HAP-1 (cell line): ENCODE measurements at regions not wholly inside any gene's neighbourhood (a gene's known extent, or its start where the extent isn't known, plus 50 kb on each side); places are given as distances from the start of the nearest gene placed in this dataset.

Experiments
- DNase-seq, 2 experiments: peaks; one replicate each; pipeline ENCODE4 v3.0.0-alpha.2; 2016 to 2020; ENCODE audit warnings: low spot score in 2 of 2
- H3K27me3 ChIP-seq: fragments of 250-450 bp; sonication (Bioruptor Pico); 2 replicates; pipeline ENCODE4 v1.5.1; 2020; ENCODE audit warnings: low read depth, mild to moderate bottlenecking, moderate library complexity
- H3K36me3 ChIP-seq: fragments of 250-450 bp; sonication (Bioruptor Pico); replicated peaks from 2 replicates; pipeline ENCODE4 v1.5.1; 2020; ENCODE audit warnings: mild to moderate bottlenecking
- H3K4me1 ChIP-seq: fragments of 250-450 bp; sonication (Bioruptor Pico); 2 replicates; pipeline ENCODE4 v1.5.1; 2020; ENCODE audit warnings: mild to moderate bottlenecking
- H3K4me3 ChIP-seq: fragments of 250-450 bp; sonication (Bioruptor Pico); 2 replicates; pipeline ENCODE4 v1.5.1; 2020; ENCODE audit warnings: mild to moderate bottlenecking, moderate library complexity
- H3K9me3 ChIP-seq: fragments of 250-450 bp; sonication (Bioruptor Pico); 2 replicates; pipeline ENCODE4 v1.5.1; 2020; ENCODE audit warnings: mild to moderate bottlenecking, moderate library complexity
- in situ Hi-C: fragments of 300-500 bp; cut with MboI; formaldehyde crosslinking; loops from 3 replicates; pipeline ENCODE4 v1.14.3; 2020; ENCODE audit warnings: low sequenced_read_pairs, inconsistent platforms, mixed read lengths

- no peak for DNase-seq
- peaks cover 10% of the 10 kb centered on the region for H3K4me1 ChIP-seq
- no peaks in the 10 kb centered on the region for H3K9me3 ChIP-seq
- H3K27me3 ChIP-seq, result no peaks in the 10 kb centered on the region
- no peak overlapping the region for H3K4me3 ChIP-seq
- H3K36me3 ChIP-seq, result no peaks in the 10 kb centered on the region
- in situ Hi-C loops, result no loop called here
Observed at GRCh38 chr9:99556998-99557397, 264.7 kb upstream of the NR4A3 start.

GRCh38 chr9:99557816-99558215 is 263.9 kb upstream of the NR4A3 start:
- Histone ChIP-seq H3K36me3 (no peaks in the 10 kb centered on the region), H3K9me3 (no peaks in the 10 kb centered on the region), H3K4me1 (peaks cover 10% of the 10 kb centered on the region), H3K27me3 (no peaks in the 10 kb centered on the region), H3K4me3 (no peak overlapping the region)
- in situ Hi-C loops, result no loop called here
- DNase-seq, result no peak

GRCh38 chr9:99559776-99560175 is 261.9 kb upstream of the NR4A3 start:
- H3K4me3 ChIP-seq, result no peak overlapping the region
- no peak for DNase-seq
- no peaks in the 10 kb centered on the region for H3K36me3 ChIP-seq
- in situ Hi-C loops, result no loop called here
- no peaks in the 10 kb centered on the region for H3K27me3 ChIP-seq
- no peaks in the 10 kb centered on the region for H3K9me3 ChIP-seq
- peaks cover 10% of the 10 kb centered on the region for H3K4me1 ChIP-seq

GRCh38 chr9:99560561-99560960 is 261.1 kb upstream of the NR4A3 start:
- in situ Hi-C loops, result no loop called here
- Histone ChIP-seq H3K4me1 (peaks cover 6% of the 10 kb centered on the region), H3K4me3 (no peak overlapping the region), H3K27me3 (no peaks in the 10 kb centered on the region), H3K9me3 (no peaks in the 10 kb centered on the region), H3K36me3 (no peaks in the 10 kb centered on the region)
- no peak for DNase-seq

- DNase-seq, result no peak
- no peaks in the 10 kb centered on the region for H3K9me3 ChIP-seq
- in situ Hi-C loops, result no loop called here
- no peak overlapping the region for H3K4me3 ChIP-seq
- H3K36me3 ChIP-seq, result no peaks in the 10 kb centered on the region
- H3K4me1 ChIP-seq, result no peaks in the 10 kb centered on the region
- no peaks in the 10 kb centered on the region for H3K27me3 ChIP-seq
Observed at GRCh38 chr9:99561509-99561917, 260.2 kb upstream of the NR4A3 start.

- in situ Hi-C loops, result no loop called here
- no peaks in the 10 kb centered on the region for H3K27me3 ChIP-seq
- H3K9me3 ChIP-seq, result no peaks in the 10 kb centered on the region
- H3K4me1 ChIP-seq, result no peaks in the 10 kb centered on the region
- DNase-seq, result no peak
- H3K36me3 ChIP-seq, result no peaks in the 10 kb centered on the region
- H3K4me3 ChIP-seq, result no peak overlapping the region
Observed at GRCh38 chr9:99561961-99562565, 259.6 kb upstream of the NR4A3 start.

- Histone ChIP-seq H3K9me3 (no peaks in the 10 kb centered on the region), H3K4me1 (no peaks in the 10 kb centered on the region), H3K4me3 (no peak overlapping the region), H3K27me3 (no peaks in the 10 kb centered on the region), H3K36me3 (no peaks in the 10 kb centered on the region)
- in situ Hi-C loops, result no loop called here
- no peak for DNase-seq
Observed at GRCh38 chr9:99563364-99563763, 258.3 kb upstream of the NR4A3 start.

- in situ Hi-C loops, result no loop called here
- no peaks in the 10 kb centered on the region for H3K27me3 ChIP-seq
- H3K36me3 ChIP-seq, result no peaks in the 10 kb centered on the region
- H3K4me3 ChIP-seq, result no peak overlapping the region
- no peaks in the 10 kb centered on the region for H3K4me1 ChIP-seq
- DNase-seq, result no peak
- no peaks in the 10 kb centered on the region for H3K9me3 ChIP-seq
Observed at GRCh38 chr9:99565203-99565602, 256.5 kb upstream of the NR4A3 start.

- H3K27me3 ChIP-seq, result no peaks in the 10 kb centered on the region
- no peaks in the 10 kb centered on the region for H3K9me3 ChIP-seq
- no peaks in the 10 kb centered on the region for H3K36me3 ChIP-seq
- H3K4me3 ChIP-seq, result no peak overlapping the region
- no peaks in the 10 kb centered on the region for H3K4me1 ChIP-seq
- no peak for DNase-seq
- in situ Hi-C loops, result no loop called here
Observed at GRCh38 chr9:99567436-99567835, 254.2 kb upstream of the NR4A3 start.

- Histone ChIP-seq H3K4me3 (no peak overlapping the region), H3K36me3 (no peaks in the 10 kb centered on the region), H3K27me3 (no peaks in the 10 kb centered on the region), H3K9me3 (no peaks in the 10 kb centered on the region), H3K4me1 (no peaks in the 10 kb centered on the region)
- no peak for DNase-seq
- in situ Hi-C loops, result no loop called here
Observed at GRCh38 chr9:99569840-99570239, 251.8 kb upstream of the NR4A3 start.

GRCh38 chr9:99572567-99572966 is 249.1 kb upstream of the NR4A3 start:
- no peak for DNase-seq
- Histone ChIP-seq H3K4me1 (no peaks in the 10 kb centered on the region), H3K36me3 (no peaks in the 10 kb centered on the region), H3K4me3 (no peak overlapping the region), H3K9me3 (no peaks in the 10 kb centered on the region), H3K27me3 (no peaks in the 10 kb centered on the region)
- in situ Hi-C loops, result no loop called here

GRCh38 chr9:99573085-99573484 is 248.6 kb upstream of the NR4A3 start:
- Histone ChIP-seq H3K4me1 (no peaks in the 10 kb centered on the region), H3K36me3 (no peaks in the 10 kb centered on the region), H3K9me3 (no peaks in the 10 kb centered on the region), H3K4me3 (no peak overlapping the region), H3K27me3 (no peaks in the 10 kb centered on the region)
- in situ Hi-C loops, result no loop called here
- DNase-seq, result no peak

- no peaks in the 10 kb centered on the region for H3K9me3 ChIP-seq
- DNase-seq, result no peak
- no peaks in the 10 kb centered on the region for H3K4me1 ChIP-seq
- no peaks in the 10 kb centered on the region for H3K36me3 ChIP-seq
- no peaks in the 10 kb centered on the region for H3K27me3 ChIP-seq
- no peak overlapping the region for H3K4me3 ChIP-seq
- in situ Hi-C loops, result no loop called here
Observed at GRCh38 chr9:99573886-99574285, 247.8 kb upstream of the NR4A3 start.

- in situ Hi-C loops, result no loop called here
- no peaks in the 10 kb centered on the region for H3K36me3 ChIP-seq
- H3K9me3 ChIP-seq, result no peaks in the 10 kb centered on the region
- no peak for DNase-seq
- no peak overlapping the region for H3K4me3 ChIP-seq
- H3K27me3 ChIP-seq, result no peaks in the 10 kb centered on the region
- H3K4me1 ChIP-seq, result no peaks in the 10 kb centered on the region
Observed at GRCh38 chr9:99576002-99576401, 245.7 kb upstream of the NR4A3 start.

- Histone ChIP-seq H3K27me3 (no peaks in the 10 kb centered on the region), H3K36me3 (no peaks in the 10 kb centered on the region), H3K9me3 (no peaks in the 10 kb centered on the region), H3K4me3 (no peak overlapping the region), H3K4me1 (no peaks in the 10 kb centered on the region)
- DNase-seq, result no peak
- in situ Hi-C loops, result no loop called here
Observed at GRCh38 chr9:99576876-99577275, 244.8 kb upstream of the NR4A3 start.
